Body of pancreas (tissue), 4 donors: ENCODE measurements at regions not wholly inside any gene's neighbourhood (a gene's known extent, or its start where the extent isn't known, plus 50 kb on each side); places are given as distances from the start of the nearest gene placed in this dataset.
"Not testable (repeated sequence)": the region's sequence is repeated elsewhere in the genome, so short reads cannot be mapped to it uniquely, and the experiment has no call there.

ENCODE experiments used
- POLR2A ChIP-seq, 3 donors: fragments of 450-650 bp; IDR thresholded peaks; one replicate each; pipeline ENCODE4 v1.6.1; 2016; ENCODE audit warnings: antibody characterized with exemption in 3 of 3, mild to moderate bottlenecking in 2 of 3
- TF ChIP-seq, protein P1 (sequence below), 7 experiments: fragments of 450-650 bp in 4 of 7; fragments of 200-600 bp in 3 of 7; sonication (generic) in 3 of 7; IDR thresholded peaks; one replicate each; pipeline ENCODE4 v1.5.1; 2016 to 2019; ENCODE audit warnings: antibody characterized with exemption in 7 of 7

- TF ChIP-seq, protein P1, sequence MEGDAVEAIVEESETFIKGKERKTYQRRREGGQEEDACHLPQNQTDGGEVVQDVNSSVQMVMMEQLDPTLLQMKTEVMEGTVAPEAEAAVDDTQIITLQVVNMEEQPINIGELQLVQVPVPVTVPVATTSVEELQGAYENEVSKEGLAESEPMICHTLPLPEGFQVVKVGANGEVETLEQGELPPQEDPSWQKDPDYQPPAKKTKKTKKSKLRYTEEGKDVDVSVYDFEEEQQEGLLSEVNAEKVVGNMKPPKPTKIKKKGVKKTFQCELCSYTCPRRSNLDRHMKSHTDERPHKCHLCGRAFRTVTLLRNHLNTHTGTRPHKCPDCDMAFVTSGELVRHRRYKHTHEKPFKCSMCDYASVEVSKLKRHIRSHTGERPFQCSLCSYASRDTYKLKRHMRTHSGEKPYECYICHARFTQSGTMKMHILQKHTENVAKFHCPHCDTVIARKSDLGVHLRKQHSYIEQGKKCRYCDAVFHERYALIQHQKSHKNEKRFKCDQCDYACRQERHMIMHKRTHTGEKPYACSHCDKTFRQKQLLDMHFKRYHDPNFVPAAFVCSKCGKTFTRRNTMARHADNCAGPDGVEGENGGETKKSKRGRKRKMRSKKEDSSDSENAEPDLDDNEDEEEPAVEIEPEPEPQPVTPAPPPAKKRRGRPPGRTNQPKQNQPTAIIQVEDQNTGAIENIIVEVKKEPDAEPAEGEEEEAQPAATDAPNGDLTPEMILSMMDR (IDR thresholded peaks at IDR 0.05) = not testable (repeated sequence)
- TF ChIP-seq POLR2A (IDR thresholded peaks at IDR 0.05) = not testable (repeated sequence)
Observed at GRCh38 chr2:138071042-138071719, 106.9 kb downstream of the HNMT start.
